ENCODE measurements at regions not wholly inside any gene's neighbourhood (a gene's known extent, or its start where the extent isn't known, plus 50 kb on each side); places are given as distances from the start of the nearest gene placed in this dataset.
A peak's percentile ranks its signal among the peaks of the same experiment; 100 is the strongest.
"Not testable (repeated sequence)": the region's sequence is repeated elsewhere in the genome, so short reads cannot be mapped to it uniquely, and the experiment has no call there.

- Histone ChIP-seq H3K4me1 (ENCODE audit: insufficient read depth, low read length) (no peaks in the 10 kb centered on the region), H3K27ac (ENCODE audit: low read length) (no peak overlapping the region), H3K36me3 (ENCODE audit: insufficient read depth, low read length) (no peaks in the 10 kb centered on the region), H3K79me2 (ENCODE audit: insufficient read depth, low read length) (no peaks in the 10 kb centered on the region), H3K4me2 (ENCODE audit: insufficient read depth, low read length) (no peak overlapping the region), H3K9me3 (ENCODE audit: insufficient read depth, low read length, severe bottlenecking) (no peaks in the 10 kb centered on the region), H3K4me3 (ENCODE audit: low read depth in 1 of 2, low read length in 2 of 2) (no peak overlapping the region), H3K9ac (ENCODE audit: low read depth, low read length) (no peak overlapping the region), H3K27me3 (ENCODE audit: insufficient read depth, low read length, poor library complexity) (no peaks in the 10 kb centered on the region), H4K20me1 (ENCODE audit: insufficient read depth, low read length) (no peaks in the 10 kb centered on the region), H2AFZ (ENCODE audit: low read depth, low read length) (no peak overlapping the region)
- DNase-seq, result no peak
- no peak for TF ChIP-seq EZH2 (IDR thresholded peaks at IDR 0.05; ENCODE audit: borderline replicate concordance, low read depth, low read length, severe bottlenecking)
- TF ChIP-seq, protein P1, sequence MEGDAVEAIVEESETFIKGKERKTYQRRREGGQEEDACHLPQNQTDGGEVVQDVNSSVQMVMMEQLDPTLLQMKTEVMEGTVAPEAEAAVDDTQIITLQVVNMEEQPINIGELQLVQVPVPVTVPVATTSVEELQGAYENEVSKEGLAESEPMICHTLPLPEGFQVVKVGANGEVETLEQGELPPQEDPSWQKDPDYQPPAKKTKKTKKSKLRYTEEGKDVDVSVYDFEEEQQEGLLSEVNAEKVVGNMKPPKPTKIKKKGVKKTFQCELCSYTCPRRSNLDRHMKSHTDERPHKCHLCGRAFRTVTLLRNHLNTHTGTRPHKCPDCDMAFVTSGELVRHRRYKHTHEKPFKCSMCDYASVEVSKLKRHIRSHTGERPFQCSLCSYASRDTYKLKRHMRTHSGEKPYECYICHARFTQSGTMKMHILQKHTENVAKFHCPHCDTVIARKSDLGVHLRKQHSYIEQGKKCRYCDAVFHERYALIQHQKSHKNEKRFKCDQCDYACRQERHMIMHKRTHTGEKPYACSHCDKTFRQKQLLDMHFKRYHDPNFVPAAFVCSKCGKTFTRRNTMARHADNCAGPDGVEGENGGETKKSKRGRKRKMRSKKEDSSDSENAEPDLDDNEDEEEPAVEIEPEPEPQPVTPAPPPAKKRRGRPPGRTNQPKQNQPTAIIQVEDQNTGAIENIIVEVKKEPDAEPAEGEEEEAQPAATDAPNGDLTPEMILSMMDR (IDR thresholded peaks at IDR 0.05; ENCODE audit: borderline replicate concordance, extremely low read depth, low read length, poor library complexity, severe bottlenecking), result peak; percentile 7
- no peak for ATAC-seq (ENCODE audit: insufficient read depth, low read depth)
These were observed 1466.1 kb upstream of the SEL1L start for GRCh38 chr14:82999802-83000201.

DNA sequence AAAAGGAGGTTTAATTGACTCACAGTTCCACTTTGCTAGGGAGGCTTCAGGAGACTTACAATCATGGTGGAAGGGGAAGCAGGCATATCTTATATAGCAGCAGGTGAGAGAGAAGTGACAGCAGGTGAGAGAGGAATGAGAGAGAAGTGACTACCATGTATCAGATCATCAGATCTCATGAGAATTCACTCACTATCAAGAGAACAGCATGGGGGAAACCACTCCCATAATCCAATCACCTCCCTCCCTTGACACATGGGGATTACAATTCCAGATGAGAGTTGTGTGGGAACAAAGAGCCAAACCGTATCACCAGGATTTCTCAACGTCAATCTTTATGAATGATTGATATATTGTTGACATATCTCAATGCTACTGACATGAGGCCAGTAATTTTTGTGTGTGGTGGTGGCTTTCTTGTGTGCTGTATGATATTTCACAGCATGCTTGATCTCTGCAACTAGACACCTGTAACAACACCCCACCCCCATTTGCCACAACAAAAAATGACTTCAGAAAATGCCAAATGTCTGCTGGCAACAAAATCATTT lies 1470.9 kb upstream of the SEL1L start:
- Histone ChIP-seq H3K36me3 (ENCODE audit: insufficient read depth, low read length) (no peaks in the 10 kb centered on the region), H4K20me1 (ENCODE audit: insufficient read depth, low read length) (no peaks in the 10 kb centered on the region), H3K9ac (ENCODE audit: low read depth, low read length) (no peak overlapping the region), H3K4me3 (ENCODE audit: low read depth in 1 of 2, low read length in 2 of 2) (no peak overlapping the region), H2AFZ (ENCODE audit: low read depth, low read length) (no peak overlapping the region), H3K27ac (ENCODE audit: low read length) (no peak overlapping the region), H3K9me3 (ENCODE audit: insufficient read depth, low read length, severe bottlenecking) (no peaks in the 10 kb centered on the region), H3K4me2 (ENCODE audit: insufficient read depth, low read length) (no peak overlapping the region), H3K4me1 (ENCODE audit: insufficient read depth, low read length) (no peaks in the 10 kb centered on the region), H3K27me3 (ENCODE audit: insufficient read depth, low read length, poor library complexity) (no peaks in the 10 kb centered on the region), H3K79me2 (ENCODE audit: insufficient read depth, low read length) (no peaks in the 10 kb centered on the region)
- DNase-seq, result no peak
- ATAC-seq (ENCODE audit: insufficient read depth, low read depth), result no peak
- TF ChIP-seq EZH2 (IDR thresholded peaks at IDR 0.05; ENCODE audit: borderline replicate concordance, low read depth, low read length, severe bottlenecking), result no peak
- TF ChIP-seq, protein P1 (IDR thresholded peaks at IDR 0.05; ENCODE audit: borderline replicate concordance, extremely low read depth, low read length, poor library complexity, severe bottlenecking), result no peak

GRCh38 chr14:83006121-83006670 lies 1472.5 kb upstream of the SEL1L start:
- no peaks in the 10 kb centered on the region for H4K20me1 ChIP-seq (ENCODE audit: insufficient read depth, low read length)
- H3K4me3 ChIP-seq (ENCODE audit: low read depth in 1 of 2, low read length in 2 of 2), result no peak overlapping the region
- no peaks in the 10 kb centered on the region for H3K9me3 ChIP-seq (ENCODE audit: insufficient read depth, low read length, severe bottlenecking)
- no peak overlapping the region for H2AFZ ChIP-seq (ENCODE audit: low read depth, low read length)
- no peak overlapping the region for H3K4me2 ChIP-seq (ENCODE audit: insufficient read depth, low read length)
- H3K79me2 ChIP-seq (ENCODE audit: insufficient read depth, low read length), result no peaks in the 10 kb centered on the region
- H3K27me3 ChIP-seq (ENCODE audit: insufficient read depth, low read length, poor library complexity), result no peaks in the 10 kb centered on the region
- no peak overlapping the region for H3K9ac ChIP-seq (ENCODE audit: low read depth, low read length)
- TF ChIP-seq, protein P1 (IDR thresholded peaks at IDR 0.05; ENCODE audit: borderline replicate concordance, extremely low read depth, low read length, poor library complexity, severe bottlenecking), result no peak
- no peak for TF ChIP-seq EZH2 (IDR thresholded peaks at IDR 0.05; ENCODE audit: borderline replicate concordance, low read depth, low read length, severe bottlenecking)
- no peaks in the 10 kb centered on the region for H3K36me3 ChIP-seq (ENCODE audit: insufficient read depth, low read length)
- ATAC-seq (ENCODE audit: insufficient read depth, low read depth), result no peak
- H3K4me1 ChIP-seq (ENCODE audit: insufficient read depth, low read length), result no peaks in the 10 kb centered on the region
- H3K27ac ChIP-seq (ENCODE audit: low read length), result no peak overlapping the region
- no peak for DNase-seq

DNA sequence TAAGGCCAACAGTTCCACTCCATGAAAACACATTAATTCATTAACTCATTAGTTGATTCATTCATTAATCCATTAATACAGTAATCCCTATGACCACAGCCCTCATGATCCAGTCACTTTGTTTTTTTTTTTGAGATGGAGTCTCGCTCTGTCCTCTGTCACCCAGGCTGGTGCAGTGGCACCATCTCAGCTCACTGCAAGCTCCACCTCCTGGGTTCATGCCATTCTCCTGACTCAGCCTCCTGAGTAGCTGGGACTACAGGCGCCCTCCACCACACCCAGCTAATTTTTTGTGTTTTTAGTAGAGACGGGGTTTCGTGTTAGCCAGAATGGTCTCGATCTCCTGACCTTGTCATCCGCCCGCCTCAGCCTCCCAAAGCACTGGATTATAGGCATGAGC lies 1473.4 kb upstream of the SEL1L start:
- ATAC-seq (ENCODE audit: insufficient read depth, low read depth); DNase-seq; H3K36me3 ChIP-seq (ENCODE audit: insufficient read depth, low read length); H3K79me2 ChIP-seq (ENCODE audit: insufficient read depth, low read length); H3K27me3 ChIP-seq (ENCODE audit: insufficient read depth, low read length, poor library complexity); H3K27ac ChIP-seq (ENCODE audit: low read length); H3K9me3 ChIP-seq (ENCODE audit: insufficient read depth, low read length, severe bottlenecking); H4K20me1 ChIP-seq (ENCODE audit: insufficient read depth, low read length); H3K4me3 ChIP-seq (ENCODE audit: low read depth in 1 of 2, low read length in 2 of 2); H3K4me2 ChIP-seq (ENCODE audit: insufficient read depth, low read length); H2AFZ ChIP-seq (ENCODE audit: low read depth, low read length); H3K4me1 ChIP-seq (ENCODE audit: insufficient read depth, low read length); H3K9ac ChIP-seq (ENCODE audit: low read depth, low read length): not testable (repeated sequence)

All from DND-41 (cell line).